ENCODE measurements at regions not wholly inside any gene's neighbourhood (a gene's known extent, or its start where the extent isn't known, plus 50 kb on each side); places are given as distances from the start of the nearest gene placed in this dataset.

- H3K4me3 ChIP-seq (ENCODE audit: low read depth in 2 of 2, low read length in 2 of 2), result no peak overlapping the region
- POLR2A ChIA-PET, result no interaction called here
- H3K27me3 ChIP-seq (ENCODE audit: control insufficient read depth, insufficient read depth, low read length), result no peaks in the 10 kb centered on the region
- ATAC-seq (no peak; the same call in 1 of the 2 replicates), DNase-seq (ENCODE audit: low read depth, low spot score) (no peak)
- CTCF ChIA-PET, result no interaction called here
- H3K4me1 ChIP-seq (ENCODE audit: control insufficient read depth, insufficient read depth, low read length), result no peaks in the 10 kb centered on the region
- no peaks in the 10 kb centered on the region for H3K36me3 ChIP-seq (ENCODE audit: control insufficient read depth, insufficient read depth, low read length)
- intact Hi-C loops (cut with micrococcal nuclease; ENCODE audit: unreplicated experiment) (no loop called here), in situ Hi-C loops (cut with HindIII; ENCODE audit: low pct_unique_long_range_greater_than_20kb, low sequenced_read_pairs) (no loop called here)
- H3K27ac ChIP-seq (ENCODE audit: low read length), result no peak overlapping the region
- BruUV-seq (replicated peaks), result no TSS peak
- TF ChIP-seq REST (IDR thresholded peaks at IDR 0.05; ENCODE audit: insufficient read depth in 1 of 2, low read depth in 2 of 2, low read length in 1 of 2) (no peak), SIN3A (IDR thresholded peaks at IDR 0.05; ENCODE audit: borderline replicate concordance, insufficient read depth, low read depth, low read length) (no peak), CTCF (IDR thresholded peaks at IDR 0.05) (no peak)
- H3K9me3 ChIP-seq (ENCODE audit: control insufficient read depth, insufficient read depth, low read depth, low read length), result no peaks in the 10 kb centered on the region
Measured at GRCh38 chr6:85314586-85314985, 135.3 kb upstream of the NT5E start.

DNA sequence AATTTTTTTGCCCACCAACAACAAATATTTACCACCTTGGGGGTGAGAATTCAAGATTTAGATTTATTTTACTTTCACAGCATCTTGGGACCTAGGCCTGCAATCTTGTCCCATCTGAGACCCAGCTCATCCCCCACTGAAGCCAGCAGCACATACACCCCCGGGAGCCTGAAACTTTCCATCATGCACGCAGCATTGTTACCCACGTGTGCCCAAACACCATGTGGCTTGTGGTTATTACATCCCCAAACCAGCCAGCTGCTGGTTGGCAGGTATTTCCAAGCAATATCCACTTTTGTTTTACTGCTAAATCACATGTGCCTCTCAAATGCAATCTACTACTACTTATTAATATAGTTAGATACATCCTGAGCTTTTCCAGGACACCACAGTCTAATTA, 149.3 kb upstream of the NT5E start:
- CTCF ChIA-PET, result no interaction called here
- Histone ChIP-seq H3K36me3 (ENCODE audit: control insufficient read depth, insufficient read depth, low read length) (no peaks in the 10 kb centered on the region), H3K27ac (ENCODE audit: low read length) (no peak overlapping the region), H3K4me1 (ENCODE audit: control insufficient read depth, insufficient read depth, low read length) (no peaks in the 10 kb centered on the region), H3K27me3 (ENCODE audit: control insufficient read depth, insufficient read depth, low read length) (no peaks in the 10 kb centered on the region), H3K9me3 (ENCODE audit: control insufficient read depth, insufficient read depth, low read depth, low read length) (no peaks in the 10 kb centered on the region), H3K4me3 (ENCODE audit: low read depth in 2 of 2, low read length in 2 of 2) (no peak overlapping the region)
- BruUV-seq (replicated peaks), result no TSS peak
- ATAC-seq (no peak), DNase-seq (ENCODE audit: low read depth, low spot score) (no peak)
- TF ChIP-seq SIN3A (IDR thresholded peaks at IDR 0.05; ENCODE audit: borderline replicate concordance, insufficient read depth, low read depth, low read length) (no peak), REST (IDR thresholded peaks at IDR 0.05; ENCODE audit: insufficient read depth in 1 of 2, low read depth in 2 of 2, low read length in 1 of 2) (no peak), TCF7L2 (IDR thresholded peaks at IDR 0.05; ENCODE audit: low read depth, low read length) (no peak), POLR2AphosphoS5 (IDR thresholded peaks at IDR 0.05; ENCODE audit: low read depth, low read length) (no peak), CTCF (IDR thresholded peaks at IDR 0.05) (no peak)
- POLR2A ChIA-PET, result no interaction called here
- intact Hi-C loops (cut with micrococcal nuclease; ENCODE audit: unreplicated experiment), result no loop called here
- in situ Hi-C loops (cut with HindIII; ENCODE audit: low pct_unique_long_range_greater_than_20kb, low sequenced_read_pairs), result no loop called here
